ENCODE measurements at regions not wholly inside any gene's neighbourhood (a gene's known extent, or its start where the extent isn't known, plus 50 kb on each side); places are given as distances from the start of the nearest gene placed in this dataset.

GRCh38 chrX:46318551-46318950 is 226.7 kb downstream of the ZNF674 start:
- intact Hi-C loops (cut with DNase I) = no loop called here
- Histone ChIP-seq H3K9me3 (no peaks in the 10 kb centered on the region), H3K4me3 (no peak overlapping the region), H3K27me3 (peaks cover 0 to 4% of the 10 kb centered on the region in 2 donors), H3K27ac (no peak overlapping the region), H3K36me3 (no peaks in the 10 kb centered on the region), H3K4me1 (no peaks in the 10 kb centered on the region)
- TF ChIP-seq POLR2A (IDR thresholded peaks at IDR 0.05) = no peak
- no peak for TF ChIP-seq CTCF (IDR thresholded peaks at IDR 0.05)
- 28% methylated on average over 3 of the region's 3 CpGs for WGBS (ENCODE audit: insufficient coverage, low coverage, low lambda C conversion rate, missing lambda C conversion rate)
- no peak for ATAC-seq
- no peak for DNase-seq

GRCh38 chrX:46317163-46317562 is 228.1 kb downstream of the ZNF674 start:
- no peaks in the 10 kb centered on the region for H3K36me3 ChIP-seq
- no peak for DNase-seq
- no peak overlapping the region for H3K4me3 ChIP-seq
- no peak for ATAC-seq
- peaks cover 0 to 4% of the 10 kb centered on the region in 2 donors for H3K27me3 ChIP-seq
- H3K27ac ChIP-seq = no peak overlapping the region
- no peaks in the 10 kb centered on the region for H3K9me3 ChIP-seq
- no peak for TF ChIP-seq POLR2A (IDR thresholded peaks at IDR 0.05)
- TF ChIP-seq CTCF (IDR thresholded peaks at IDR 0.05) = no peak
- 53% methylated on average over 1 of the region's 1 CpG for WGBS (ENCODE audit: insufficient coverage, low coverage, low lambda C conversion rate, missing lambda C conversion rate)
- H3K4me1 ChIP-seq = no peaks in the 10 kb centered on the region
- intact Hi-C loops (cut with DNase I) = no loop called here

GRCh38 chrX:46311581-46312120 is 233.6 kb downstream of the ZNF674 start:
- ATAC-seq (no peak), DNase-seq (no peak)
- Histone ChIP-seq H3K4me1 (no peaks in the 10 kb centered on the region), H3K27ac (no peak overlapping the region), H3K4me3 (no peak overlapping the region), H3K36me3 (no peaks in the 10 kb centered on the region), H3K27me3 (no peaks in the 10 kb centered on the region), H3K9me3 (no peaks in the 10 kb centered on the region)
- WGBS (ENCODE audit: insufficient coverage, low coverage, low lambda C conversion rate, missing lambda C conversion rate) = 55% methylated on average over 3 of the region's 4 CpGs
- intact Hi-C loops (cut with DNase I) = no loop called here
- TF ChIP-seq CTCF (IDR thresholded peaks at IDR 0.05) = no peak
- no peak for TF ChIP-seq POLR2A (IDR thresholded peaks at IDR 0.05)

GRCh38 chrX:46310815-46311497 is 234.3 kb downstream of the ZNF674 start:
- no peaks in the 10 kb centered on the region for H3K27me3 ChIP-seq
- H3K36me3 ChIP-seq = no peaks in the 10 kb centered on the region
- no peak overlapping the region for H3K4me3 ChIP-seq
- no peaks in the 10 kb centered on the region for H3K4me1 ChIP-seq
- no peaks in the 10 kb centered on the region for H3K9me3 ChIP-seq
- no peak overlapping the region for H3K27ac ChIP-seq
- DNase-seq (no peak), ATAC-seq (no peak)
- WGBS (ENCODE audit: insufficient coverage, low coverage, low lambda C conversion rate, missing lambda C conversion rate) = 57% methylated on average over 4 of the region's 4 CpGs
- intact Hi-C loops (cut with DNase I) = no loop called here
- no peak for TF ChIP-seq CTCF (IDR thresholded peaks at IDR 0.05)
- no peak for TF ChIP-seq POLR2A (IDR thresholded peaks at IDR 0.05)
